ENCODE measurements at regions not wholly inside any gene's neighbourhood (a gene's known extent, or its start where the extent isn't known, plus 50 kb on each side); places are given as distances from the start of the nearest gene placed in this dataset.

DNA sequence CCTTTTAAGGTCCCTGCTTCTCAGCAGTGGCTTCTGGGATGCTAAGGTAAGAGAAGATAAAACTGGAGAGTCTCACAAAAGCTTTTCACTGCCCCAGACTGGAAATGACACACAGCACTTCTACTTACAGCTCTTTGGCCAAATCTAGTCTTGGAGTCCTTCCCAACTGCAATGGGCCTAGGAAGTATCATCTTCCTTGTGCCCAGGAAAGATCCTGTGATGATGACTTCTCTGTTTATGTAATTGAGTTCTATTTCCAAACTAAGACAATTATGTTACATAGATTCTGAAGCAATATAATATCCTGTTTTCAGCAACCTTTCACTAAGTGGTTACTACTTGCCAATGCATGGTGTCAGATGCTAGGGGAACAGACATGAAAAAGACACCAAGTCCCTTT, 234.1 kb downstream of the PTEN start (continued):
- TF ChIP-seq, protein P1, sequence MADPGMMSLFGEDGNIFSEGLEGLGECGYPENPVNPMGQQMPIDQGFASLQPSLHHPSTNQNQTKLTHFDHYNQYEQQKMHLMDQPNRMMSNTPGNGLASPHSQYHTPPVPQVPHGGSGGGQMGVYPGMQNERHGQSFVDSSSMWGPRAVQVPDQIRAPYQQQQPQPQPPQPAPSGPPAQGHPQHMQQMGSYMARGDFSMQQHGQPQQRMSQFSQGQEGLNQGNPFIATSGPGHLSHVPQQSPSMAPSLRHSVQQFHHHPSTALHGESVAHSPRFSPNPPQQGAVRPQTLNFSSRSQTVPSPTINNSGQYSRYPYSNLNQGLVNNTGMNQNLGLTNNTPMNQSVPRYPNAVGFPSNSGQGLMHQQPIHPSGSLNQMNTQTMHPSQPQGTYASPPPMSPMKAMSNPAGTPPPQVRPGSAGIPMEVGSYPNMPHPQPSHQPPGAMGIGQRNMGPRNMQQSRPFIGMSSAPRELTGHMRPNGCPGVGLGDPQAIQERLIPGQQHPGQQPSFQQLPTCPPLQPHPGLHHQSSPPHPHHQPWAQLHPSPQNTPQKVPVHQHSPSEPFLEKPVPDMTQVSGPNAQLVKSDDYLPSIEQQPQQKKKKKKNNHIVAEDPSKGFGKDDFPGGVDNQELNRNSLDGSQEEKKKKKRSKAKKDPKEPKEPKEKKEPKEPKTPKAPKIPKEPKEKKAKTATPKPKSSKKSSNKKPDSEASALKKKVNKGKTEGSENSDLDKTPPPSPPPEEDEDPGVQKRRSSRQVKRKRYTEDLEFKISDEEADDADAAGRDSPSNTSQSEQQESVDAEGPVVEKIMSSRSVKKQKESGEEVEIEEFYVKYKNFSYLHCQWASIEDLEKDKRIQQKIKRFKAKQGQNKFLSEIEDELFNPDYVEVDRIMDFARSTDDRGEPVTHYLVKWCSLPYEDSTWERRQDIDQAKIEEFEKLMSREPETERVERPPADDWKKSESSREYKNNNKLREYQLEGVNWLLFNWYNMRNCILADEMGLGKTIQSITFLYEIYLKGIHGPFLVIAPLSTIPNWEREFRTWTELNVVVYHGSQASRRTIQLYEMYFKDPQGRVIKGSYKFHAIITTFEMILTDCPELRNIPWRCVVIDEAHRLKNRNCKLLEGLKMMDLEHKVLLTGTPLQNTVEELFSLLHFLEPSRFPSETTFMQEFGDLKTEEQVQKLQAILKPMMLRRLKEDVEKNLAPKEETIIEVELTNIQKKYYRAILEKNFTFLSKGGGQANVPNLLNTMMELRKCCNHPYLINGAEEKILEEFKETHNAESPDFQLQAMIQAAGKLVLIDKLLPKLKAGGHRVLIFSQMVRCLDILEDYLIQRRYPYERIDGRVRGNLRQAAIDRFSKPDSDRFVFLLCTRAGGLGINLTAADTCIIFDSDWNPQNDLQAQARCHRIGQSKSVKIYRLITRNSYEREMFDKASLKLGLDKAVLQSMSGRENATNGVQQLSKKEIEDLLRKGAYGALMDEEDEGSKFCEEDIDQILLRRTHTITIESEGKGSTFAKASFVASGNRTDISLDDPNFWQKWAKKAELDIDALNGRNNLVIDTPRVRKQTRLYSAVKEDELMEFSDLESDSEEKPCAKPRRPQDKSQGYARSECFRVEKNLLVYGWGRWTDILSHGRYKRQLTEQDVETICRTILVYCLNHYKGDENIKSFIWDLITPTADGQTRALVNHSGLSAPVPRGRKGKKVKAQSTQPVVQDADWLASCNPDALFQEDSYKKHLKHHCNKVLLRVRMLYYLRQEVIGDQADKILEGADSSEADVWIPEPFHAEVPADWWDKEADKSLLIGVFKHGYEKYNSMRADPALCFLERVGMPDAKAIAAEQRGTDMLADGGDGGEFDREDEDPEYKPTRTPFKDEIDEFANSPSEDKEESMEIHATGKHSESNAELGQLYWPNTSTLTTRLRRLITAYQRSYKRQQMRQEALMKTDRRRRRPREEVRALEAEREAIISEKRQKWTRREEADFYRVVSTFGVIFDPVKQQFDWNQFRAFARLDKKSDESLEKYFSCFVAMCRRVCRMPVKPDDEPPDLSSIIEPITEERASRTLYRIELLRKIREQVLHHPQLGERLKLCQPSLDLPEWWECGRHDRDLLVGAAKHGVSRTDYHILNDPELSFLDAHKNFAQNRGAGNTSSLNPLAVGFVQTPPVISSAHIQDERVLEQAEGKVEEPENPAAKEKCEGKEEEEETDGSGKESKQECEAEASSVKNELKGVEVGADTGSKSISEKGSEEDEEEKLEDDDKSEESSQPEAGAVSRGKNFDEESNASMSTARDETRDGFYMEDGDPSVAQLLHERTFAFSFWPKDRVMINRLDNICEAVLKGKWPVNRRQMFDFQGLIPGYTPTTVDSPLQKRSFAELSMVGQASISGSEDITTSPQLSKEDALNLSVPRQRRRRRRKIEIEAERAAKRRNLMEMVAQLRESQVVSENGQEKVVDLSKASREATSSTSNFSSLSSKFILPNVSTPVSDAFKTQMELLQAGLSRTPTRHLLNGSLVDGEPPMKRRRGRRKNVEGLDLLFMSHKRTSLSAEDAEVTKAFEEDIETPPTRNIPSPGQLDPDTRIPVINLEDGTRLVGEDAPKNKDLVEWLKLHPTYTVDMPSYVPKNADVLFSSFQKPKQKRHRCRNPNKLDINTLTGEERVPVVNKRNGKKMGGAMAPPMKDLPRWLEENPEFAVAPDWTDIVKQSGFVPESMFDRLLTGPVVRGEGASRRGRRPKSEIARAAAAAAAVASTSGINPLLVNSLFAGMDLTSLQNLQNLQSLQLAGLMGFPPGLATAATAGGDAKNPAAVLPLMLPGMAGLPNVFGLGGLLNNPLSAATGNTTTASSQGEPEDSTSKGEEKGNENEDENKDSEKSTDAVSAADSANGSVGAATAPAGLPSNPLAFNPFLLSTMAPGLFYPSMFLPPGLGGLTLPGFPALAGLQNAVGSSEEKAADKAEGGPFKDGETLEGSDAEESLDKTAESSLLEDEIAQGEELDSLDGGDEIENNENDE (IDR thresholded peaks at IDR 0.05; ENCODE audit: insufficient replicate concordance, low read length) = no peak
- TF ChIP-seq FOSL1 (IDR thresholded peaks at IDR 0.05; ENCODE audit: insufficient read depth, low read depth, low read length) = no peak

All from H1 (cell line).